Stimulated activated CD8-positive, alpha-beta memory T cell treated with anti-CD3 and anti-CD28 coated beads, Interleukin-7, amount 100 ng/mL, for 48 hours (primary cell): ENCODE measurements at regions not wholly inside any gene's neighbourhood (a gene's known extent, or its start where the extent isn't known, plus 50 kb on each side); places are given as distances from the start of the nearest gene placed in this dataset.

Source experiments
- DNase-seq, 2 donors: peaks; one replicate each; pipeline ENCODE4 v3.0.0-alpha.2; 2020; ENCODE audit warnings: low read depth in 1 of 2; ENCODE audit errors: extremely low read depth in 1 of 2

- no peak for DNase-seq
These were observed 344.3 kb upstream of the ID4 start for GRCh38 chr6:19492636-19493405.

DNA sequence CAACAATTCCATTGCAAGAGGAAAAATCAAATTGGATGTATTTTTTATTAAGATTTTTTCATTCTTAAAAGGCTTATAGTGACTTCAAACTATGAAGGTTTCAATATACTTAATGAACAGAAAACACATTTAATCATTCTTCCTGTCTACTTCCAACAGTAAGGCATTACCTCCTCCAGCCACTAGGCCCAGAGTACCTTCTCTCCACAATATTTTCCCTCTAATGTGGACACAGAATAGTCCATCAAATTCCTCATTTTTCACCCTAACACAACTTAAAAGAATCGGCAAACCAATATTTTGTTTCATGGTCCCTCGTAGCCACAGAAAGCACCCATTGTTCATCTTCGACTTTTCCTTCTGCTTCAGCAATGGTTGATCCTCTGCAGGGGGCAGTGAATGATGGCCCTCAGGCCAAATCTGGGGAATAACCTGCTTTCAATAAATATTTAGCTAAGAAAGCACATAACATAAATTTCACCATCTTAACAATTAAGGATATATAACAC is 335.4 kb upstream of the ID4 start:
- no peak for DNase-seq

- no peak for DNase-seq
These were observed 334.9 kb upstream of the ID4 start for GRCh38 chr6:19502301-19502700.

DNA sequence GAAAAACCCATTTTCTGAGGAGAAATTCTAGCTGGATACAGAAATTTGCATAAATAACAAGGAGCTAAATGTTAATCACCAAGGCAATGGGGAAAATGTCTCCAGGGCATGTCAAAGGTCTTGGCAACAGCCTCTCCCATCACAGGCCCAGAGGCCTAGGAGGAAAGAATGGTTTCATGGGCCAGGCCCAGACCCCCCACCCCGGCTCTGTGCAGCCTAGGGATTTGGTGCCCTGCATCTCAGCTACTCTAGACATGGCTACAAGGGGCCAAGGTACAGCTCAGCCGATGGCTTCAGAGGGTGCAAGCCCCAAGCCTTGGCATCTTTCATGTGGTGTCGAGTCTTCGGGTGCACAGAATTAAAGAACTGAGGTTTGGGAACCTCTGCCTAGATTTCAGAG is 321.2 kb upstream of the ID4 start:
- DNase-seq, result no peak

DNA sequence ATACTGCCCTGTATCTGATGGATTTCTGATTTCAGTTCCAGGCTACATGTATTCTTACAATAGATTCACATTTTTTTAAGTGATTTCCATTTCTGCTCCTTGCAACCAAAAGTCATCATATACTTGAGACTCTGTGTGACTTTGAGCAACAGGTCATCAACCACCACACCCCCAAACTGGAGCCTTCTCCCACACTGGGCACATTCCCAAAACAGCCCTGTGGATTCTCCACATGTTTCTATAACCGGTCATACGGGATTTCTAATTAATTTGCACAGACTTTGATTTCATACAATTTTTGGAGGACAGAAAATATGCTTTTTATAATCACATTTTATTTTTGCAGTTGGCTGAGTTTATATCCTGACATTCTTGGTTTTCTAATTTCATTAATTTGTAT is 317.2 kb upstream of the ID4 start:
- DNase-seq, result no peak

DNA sequence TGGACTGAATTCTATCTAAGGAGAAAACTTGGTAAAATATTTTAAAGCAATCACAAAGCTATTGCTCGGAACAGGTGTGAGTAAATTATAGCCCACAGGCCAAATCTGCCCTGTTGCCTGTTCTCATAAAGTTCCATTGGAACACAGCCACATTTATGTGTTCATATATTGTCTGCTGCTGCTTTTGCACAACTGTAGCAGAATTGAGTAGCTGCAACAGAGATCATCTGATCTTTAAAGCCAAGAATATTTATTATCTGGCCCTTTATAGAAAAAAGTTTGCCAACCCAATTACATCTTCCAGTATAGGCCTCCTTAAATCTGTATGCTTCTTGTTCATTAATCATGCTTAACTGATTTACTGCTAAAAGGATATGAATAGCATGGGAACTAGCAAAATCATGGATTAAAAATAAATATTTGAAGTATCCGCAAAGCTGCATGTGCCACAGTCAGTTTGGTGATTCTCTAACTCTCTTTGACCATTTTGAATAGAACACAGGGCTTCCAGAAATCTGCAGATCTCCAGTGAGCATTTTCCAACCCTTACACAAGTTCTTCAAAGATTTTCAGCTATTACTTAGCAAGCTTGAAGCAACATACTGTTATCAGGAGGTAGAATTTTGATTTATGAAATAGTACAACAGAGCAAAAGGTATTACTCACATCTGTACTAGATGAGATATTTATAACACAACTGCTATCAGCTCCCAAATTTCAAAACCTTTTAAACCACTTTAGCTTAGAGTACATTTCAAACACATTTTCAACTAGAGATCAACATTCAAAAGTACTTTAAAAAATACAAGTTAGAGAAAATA is 312.6 kb upstream of the ID4 start:
- no peak for DNase-seq

- no peak for DNase-seq
These were observed 311.5 kb upstream of the ID4 start for GRCh38 chr6:19525673-19526072.

- no peak for DNase-seq
These were observed 307.0 kb upstream of the ID4 start for GRCh38 chr6:19530188-19530587.

GRCh38 chr6:19535351-19535750 is 301.8 kb upstream of the ID4 start:
- DNase-seq, result no peak

DNA sequence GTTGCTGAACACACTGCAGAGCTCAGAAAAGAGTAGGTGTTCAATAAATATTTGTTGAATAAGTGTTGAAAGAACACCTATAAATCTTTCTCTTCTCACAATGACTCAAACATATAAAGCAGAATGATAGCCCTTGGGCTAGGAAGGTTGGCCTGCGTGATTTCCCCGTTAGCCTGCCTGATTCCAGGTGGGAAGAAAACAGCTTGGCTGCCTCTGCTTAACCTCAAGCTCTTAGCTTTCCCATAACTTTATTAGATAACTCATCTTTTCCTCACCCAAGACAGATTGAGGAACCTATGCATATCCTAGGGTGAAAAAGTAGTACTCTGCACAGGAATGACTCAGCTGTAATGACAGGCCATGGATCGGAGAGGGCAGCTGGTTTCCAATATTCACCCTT is 300.3 kb upstream of the ID4 start:
- no peak for DNase-seq

- no peak for DNase-seq
These were observed 299.1 kb upstream of the ID4 start for GRCh38 chr6:19538096-19538495.

DNA sequence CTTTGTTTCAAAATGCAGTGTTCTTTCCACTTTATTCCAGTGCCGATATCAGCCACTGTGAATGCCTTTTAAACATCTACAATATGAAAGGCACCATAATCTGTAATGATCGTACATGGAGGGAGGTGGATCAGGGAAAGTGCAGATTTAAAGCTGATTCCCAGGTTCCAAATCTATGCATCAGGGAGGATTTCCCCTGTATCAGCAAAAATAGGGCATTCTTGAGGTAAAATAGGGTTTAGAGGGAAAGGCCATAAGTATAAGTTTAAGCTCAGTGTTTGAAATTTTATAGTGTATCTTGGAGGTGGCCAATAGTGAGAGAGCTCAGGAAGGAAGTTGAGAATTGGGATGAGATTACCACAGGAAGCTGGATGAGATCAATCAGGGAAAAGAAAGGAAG is 289.7 kb upstream of the ID4 start:
- no peak for DNase-seq

DNA sequence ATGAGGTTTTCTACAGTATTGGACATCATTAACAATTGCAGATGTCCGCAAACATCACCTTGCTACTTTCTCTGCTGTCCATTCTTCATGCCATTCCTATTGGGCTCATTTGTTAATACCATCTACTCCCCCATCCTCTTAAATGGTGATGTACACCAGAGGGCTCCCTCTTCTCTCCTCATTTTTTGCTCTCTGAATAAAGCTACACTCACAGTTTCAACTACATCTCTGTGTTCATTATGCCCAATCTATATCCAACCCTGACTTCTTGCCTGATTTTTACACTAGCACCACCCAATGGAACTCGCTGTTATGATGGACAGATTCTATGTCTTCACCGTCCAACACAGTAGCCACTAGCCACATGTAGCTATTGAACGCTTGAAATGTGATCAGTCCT is 288.1 kb upstream of the ID4 start:
- no peak for DNase-seq

- no peak for DNase-seq
These were observed 286.8 kb upstream of the ID4 start for GRCh38 chr6:19550380-19550779.

DNA sequence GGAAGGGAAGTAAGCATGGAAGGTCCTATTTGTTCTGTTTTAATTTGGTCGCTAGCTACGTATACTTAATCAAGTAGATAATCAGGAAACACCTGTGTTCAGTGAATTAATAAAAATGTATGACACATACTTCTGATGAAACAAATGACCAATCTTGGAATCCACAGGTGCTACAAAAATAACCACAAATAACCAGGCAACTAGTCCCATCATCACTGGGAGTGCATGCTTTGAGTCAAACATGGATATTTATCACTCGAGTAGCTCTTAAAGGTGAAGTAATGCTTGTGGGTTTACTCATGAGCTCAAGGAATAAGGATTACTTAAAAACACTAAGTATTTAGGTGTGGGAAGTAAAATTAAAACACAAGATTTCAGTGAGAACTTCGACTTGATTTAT is 285.6 kb upstream of the ID4 start:
- DNase-seq, result no peak

DNA sequence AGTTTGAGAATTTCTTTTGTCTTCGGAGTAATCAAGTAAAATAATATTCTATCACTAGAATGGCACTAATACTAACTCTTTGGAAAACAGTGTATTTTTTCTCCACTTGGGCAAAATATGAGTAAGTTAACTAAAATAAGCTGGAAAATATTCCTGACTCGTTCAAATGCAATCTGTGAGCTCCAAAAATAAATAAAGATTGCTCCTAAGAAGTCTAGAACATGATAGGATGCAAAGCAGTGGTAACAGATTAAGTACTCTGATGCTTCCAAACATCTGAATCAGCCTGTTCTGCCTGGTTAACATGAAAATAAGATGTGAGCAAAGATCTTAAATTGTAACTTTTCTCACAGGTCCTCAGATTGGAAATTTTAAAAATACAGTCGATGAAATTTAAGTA is 285.1 kb upstream of the ID4 start:
- DNase-seq, result no peak

GRCh38 chr6:19552588-19552987 is 284.6 kb upstream of the ID4 start:
- no peak for DNase-seq

DNA sequence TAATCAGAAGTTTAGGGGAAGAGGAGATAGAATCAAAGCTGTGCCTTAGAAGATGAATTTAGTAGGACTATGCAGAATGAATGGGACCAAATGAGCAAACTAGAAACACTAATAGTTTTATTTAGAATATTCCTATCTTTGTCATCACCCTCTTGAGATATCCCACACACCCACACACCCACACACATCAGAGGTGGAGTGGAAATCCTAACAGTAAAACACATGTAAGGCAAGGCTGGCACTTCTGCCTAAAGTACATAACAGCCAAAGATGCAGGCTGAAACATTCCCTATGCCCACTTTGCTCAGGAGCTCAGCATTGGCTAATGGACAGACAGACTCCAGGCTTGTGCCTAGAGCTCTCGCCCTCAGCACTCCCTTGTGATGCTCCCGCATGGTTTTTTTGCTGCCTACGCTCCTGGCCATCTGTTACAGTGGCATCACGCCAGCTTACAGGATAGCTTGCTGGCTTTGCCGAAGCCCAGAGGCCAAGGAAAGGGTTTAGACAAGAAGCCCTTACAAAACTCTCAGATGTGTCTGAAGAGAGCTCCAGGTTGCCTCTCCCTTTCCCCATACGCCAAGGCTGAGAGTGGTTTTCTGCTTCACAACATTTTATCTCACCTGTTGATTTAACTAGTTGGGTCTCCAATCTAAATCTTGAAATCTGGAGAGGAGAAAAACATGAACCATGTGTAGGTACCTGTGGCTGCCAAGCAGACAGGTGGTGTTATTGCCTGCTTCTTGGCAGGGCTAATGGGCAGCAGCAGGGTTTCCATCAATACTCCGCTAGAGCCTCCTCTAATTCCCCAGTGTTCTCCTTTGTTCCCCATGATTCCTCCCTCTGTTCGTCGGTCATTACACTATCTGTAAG is 282.6 kb upstream of the ID4 start:
- DNase-seq, result no peak

- no peak for DNase-seq
These were observed 280.0 kb upstream of the ID4 start for GRCh38 chr6:19557191-19557590.

- no peak for DNase-seq
These were observed 279.0 kb upstream of the ID4 start for GRCh38 chr6:19558201-19558600.

GRCh38 chr6:19558934-19559333 is 278.2 kb upstream of the ID4 start:
- no peak for DNase-seq
